ENCODE measurements at regions not wholly inside any gene's neighbourhood (a gene's known extent, or its start where the extent isn't known, plus 50 kb on each side); places are given as distances from the start of the nearest gene placed in this dataset.

DNA sequence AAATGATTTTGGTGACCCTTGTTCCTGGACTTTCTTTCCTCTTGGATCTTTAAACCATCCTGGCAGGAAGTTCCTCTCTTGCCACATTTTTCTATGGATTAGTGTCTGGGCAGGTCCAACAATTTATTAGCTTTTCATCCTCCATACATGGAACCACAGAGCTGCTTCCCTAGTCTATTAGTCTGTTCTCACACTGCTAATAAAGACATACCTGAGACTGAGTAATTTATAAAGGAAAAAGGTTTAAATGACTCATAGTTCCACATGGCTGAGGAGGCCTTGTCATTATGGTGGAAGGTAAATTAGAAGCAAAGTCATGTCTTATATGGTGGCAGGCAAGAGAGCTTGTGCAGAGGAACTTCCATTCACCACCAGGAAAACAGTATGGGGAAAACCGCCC, 122.9 kb downstream of the DDX1 start:
- H3K9ac ChIP-seq (ENCODE audit: low read length): no peak overlapping the region
- no peaks in the 10 kb centered on the region for H4K20me1 ChIP-seq (ENCODE audit: insufficient read depth, low read length)
- no peak overlapping the region for H3K4me3 ChIP-seq (ENCODE audit: low read length)
- no peak overlapping the region for H2AFZ ChIP-seq (ENCODE audit: low read length)
- H3K36me3 ChIP-seq (replicated peaks; ENCODE audit: insufficient read depth, low read length): no peaks in the 10 kb centered on the region
- no peaks in the 10 kb centered on the region for H3K9me2 ChIP-seq (replicated peaks; ENCODE audit: insufficient read depth, low read length)
- no peak overlapping the region for H3K4me2 ChIP-seq (ENCODE audit: low read depth, low read length)
- H3K27ac ChIP-seq (ENCODE audit: low read length): no peak overlapping the region
- H3K4me1 ChIP-seq (ENCODE audit: low read length): no peaks in the 10 kb centered on the region
- H3K9me3 ChIP-seq (replicated peaks; ENCODE audit: insufficient read depth, low read length): no peaks in the 10 kb centered on the region
- TF ChIP-seq, protein P1, sequence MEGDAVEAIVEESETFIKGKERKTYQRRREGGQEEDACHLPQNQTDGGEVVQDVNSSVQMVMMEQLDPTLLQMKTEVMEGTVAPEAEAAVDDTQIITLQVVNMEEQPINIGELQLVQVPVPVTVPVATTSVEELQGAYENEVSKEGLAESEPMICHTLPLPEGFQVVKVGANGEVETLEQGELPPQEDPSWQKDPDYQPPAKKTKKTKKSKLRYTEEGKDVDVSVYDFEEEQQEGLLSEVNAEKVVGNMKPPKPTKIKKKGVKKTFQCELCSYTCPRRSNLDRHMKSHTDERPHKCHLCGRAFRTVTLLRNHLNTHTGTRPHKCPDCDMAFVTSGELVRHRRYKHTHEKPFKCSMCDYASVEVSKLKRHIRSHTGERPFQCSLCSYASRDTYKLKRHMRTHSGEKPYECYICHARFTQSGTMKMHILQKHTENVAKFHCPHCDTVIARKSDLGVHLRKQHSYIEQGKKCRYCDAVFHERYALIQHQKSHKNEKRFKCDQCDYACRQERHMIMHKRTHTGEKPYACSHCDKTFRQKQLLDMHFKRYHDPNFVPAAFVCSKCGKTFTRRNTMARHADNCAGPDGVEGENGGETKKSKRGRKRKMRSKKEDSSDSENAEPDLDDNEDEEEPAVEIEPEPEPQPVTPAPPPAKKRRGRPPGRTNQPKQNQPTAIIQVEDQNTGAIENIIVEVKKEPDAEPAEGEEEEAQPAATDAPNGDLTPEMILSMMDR (IDR thresholded peaks at IDR 0.05; ENCODE audit: low read length): no peak
- TF ChIP-seq EZH2 (optimal IDR thresholded peaks at IDR 0.05; ENCODE audit: low read depth, low read length) (no peak), EZH2phosphoT487 (IDR thresholded peaks at IDR 0.05; ENCODE audit: low read length) (no peak)
- no peaks in the 10 kb centered on the region for H3K27me3 ChIP-seq (replicated peaks; ENCODE audit: insufficient read depth, low read length)
- no peak for DNase-seq
- no peaks in the 10 kb centered on the region for H3F3A ChIP-seq (ENCODE audit: insufficient read depth, low read length)
- no peaks in the 10 kb centered on the region for H3K79me2 ChIP-seq (ENCODE audit: low read length)

DNA sequence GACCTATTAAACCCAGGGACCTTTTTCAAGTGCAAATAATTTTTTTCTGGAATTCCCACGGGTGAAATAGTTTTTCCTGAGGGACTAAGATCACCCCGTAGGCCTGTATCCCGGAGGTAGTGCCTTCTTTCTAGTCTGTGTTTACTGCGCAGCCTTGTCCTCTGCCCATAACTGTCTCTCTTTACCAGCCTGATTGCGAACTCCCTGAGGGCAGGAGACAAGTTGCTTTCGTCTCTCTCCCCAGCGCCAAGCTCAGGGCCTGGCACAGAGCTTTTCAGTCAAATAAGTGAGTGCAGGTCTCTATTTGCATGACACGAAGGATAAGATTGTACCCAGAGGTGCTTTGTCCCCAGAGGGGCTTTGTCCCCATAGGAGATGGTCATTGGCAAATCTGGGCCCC, 123.9 kb downstream of the DDX1 start:
- Histone ChIP-seq H3K9me3 (replicated peaks; ENCODE audit: insufficient read depth, low read length) (no peaks in the 10 kb centered on the region), H3K79me2 (ENCODE audit: low read length) (no peaks in the 10 kb centered on the region), H3K27ac (ENCODE audit: low read length) (no peak overlapping the region), H3K4me3 (ENCODE audit: low read length) (no peak overlapping the region), H4K20me1 (ENCODE audit: insufficient read depth, low read length) (no peaks in the 10 kb centered on the region), H3K36me3 (replicated peaks; ENCODE audit: insufficient read depth, low read length) (no peaks in the 10 kb centered on the region), H3F3A (ENCODE audit: insufficient read depth, low read length) (no peaks in the 10 kb centered on the region), H3K4me2 (ENCODE audit: low read depth, low read length) (no peak overlapping the region), H3K9ac (ENCODE audit: low read length) (no peak overlapping the region), H3K4me1 (ENCODE audit: low read length) (no peaks in the 10 kb centered on the region), H3K27me3 (replicated peaks; ENCODE audit: insufficient read depth, low read length) (no peaks in the 10 kb centered on the region), H2AFZ (ENCODE audit: low read length) (no peak overlapping the region), H3K9me2 (replicated peaks; ENCODE audit: insufficient read depth, low read length) (no peaks in the 10 kb centered on the region)
- no peak for DNase-seq
- TF ChIP-seq EZH2phosphoT487 (IDR thresholded peaks at IDR 0.05; ENCODE audit: low read length) (no peak), EZH2 (optimal IDR thresholded peaks at IDR 0.05; ENCODE audit: low read depth, low read length) (no peak)
- TF ChIP-seq, protein P1 (IDR thresholded peaks at IDR 0.05; ENCODE audit: low read length): no peak

GRCh38 chr2:15718103-15718943, 126.7 kb downstream of the DDX1 start:
- H3K4me2 ChIP-seq (ENCODE audit: low read depth, low read length): no peak overlapping the region
- H3K9ac ChIP-seq (ENCODE audit: low read length): no peak overlapping the region
- no peak overlapping the region for H2AFZ ChIP-seq (ENCODE audit: low read length)
- no peaks in the 10 kb centered on the region for H3K27me3 ChIP-seq (replicated peaks; ENCODE audit: insufficient read depth, low read length)
- no peaks in the 10 kb centered on the region for H4K20me1 ChIP-seq (ENCODE audit: insufficient read depth, low read length)
- H3K4me1 ChIP-seq (ENCODE audit: low read length): no peaks in the 10 kb centered on the region
- DNase-seq: no peak
- no peaks in the 10 kb centered on the region for H3K9me3 ChIP-seq (replicated peaks; ENCODE audit: insufficient read depth, low read length)
- H3K36me3 ChIP-seq (replicated peaks; ENCODE audit: insufficient read depth, low read length): no peaks in the 10 kb centered on the region
- H3F3A ChIP-seq (ENCODE audit: insufficient read depth, low read length): no peaks in the 10 kb centered on the region
- H3K79me2 ChIP-seq (ENCODE audit: low read length): no peaks in the 10 kb centered on the region
- TF ChIP-seq EZH2 (optimal IDR thresholded peaks at IDR 0.05; ENCODE audit: low read depth, low read length): no peak
- TF ChIP-seq, protein P1 (IDR thresholded peaks at IDR 0.05; ENCODE audit: low read length): no peak
- TF ChIP-seq EZH2phosphoT487 (IDR thresholded peaks at IDR 0.05; ENCODE audit: low read length): no peak
- no peak overlapping the region for H3K27ac ChIP-seq (ENCODE audit: low read length)
- no peak overlapping the region for H3K4me3 ChIP-seq (ENCODE audit: low read length)
- no peaks in the 10 kb centered on the region for H3K9me2 ChIP-seq (replicated peaks; ENCODE audit: insufficient read depth, low read length)
